Frontal cortex (tissue), 3 donors: ENCODE measurements at regions not wholly inside any gene's neighbourhood (a gene's known extent, or its start where the extent isn't known, plus 50 kb on each side); places are given as distances from the start of the nearest gene placed in this dataset.
"Not testable (repeated sequence)": the region's sequence is repeated elsewhere in the genome, so short reads cannot be mapped to it uniquely, and the experiment has no call there.

Experiments
- DNase-seq, 2 donors: peaks; one replicate each; pipeline ENCODE4 v3.0.0; 2012; ENCODE audit warnings: low spot score in 2 of 2
- FAIRE-seq: peaks from 2 replicates; lab custom pipeline; 2012; peaks lifted over from hg19 to GRCh38; lab: Jason Lieb, UNC
- donor health status: control.
- donor health status: control.
- donor health status: control.

DNA sequence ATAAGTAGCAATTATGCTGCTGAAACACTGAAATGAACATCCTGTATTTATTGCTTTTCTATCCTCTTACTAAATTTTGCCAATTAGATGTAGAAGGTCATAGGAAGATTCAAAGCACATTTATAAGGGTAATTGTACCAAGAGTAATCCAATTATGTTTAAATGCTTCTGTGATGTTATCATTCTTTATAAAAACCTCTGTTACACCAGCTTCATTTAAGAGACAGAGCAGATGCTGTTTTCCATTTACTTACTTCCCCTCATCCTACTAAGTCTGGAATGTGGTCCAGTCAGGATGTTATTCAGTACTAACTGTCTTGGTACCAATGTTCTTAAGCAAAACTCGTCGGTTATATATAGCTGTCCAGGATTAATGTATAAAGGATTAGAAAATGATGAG lies 539.6 kb downstream of the PDHA2 start:
- FAIRE-seq (no peak), DNase-seq (no peak)

DNA sequence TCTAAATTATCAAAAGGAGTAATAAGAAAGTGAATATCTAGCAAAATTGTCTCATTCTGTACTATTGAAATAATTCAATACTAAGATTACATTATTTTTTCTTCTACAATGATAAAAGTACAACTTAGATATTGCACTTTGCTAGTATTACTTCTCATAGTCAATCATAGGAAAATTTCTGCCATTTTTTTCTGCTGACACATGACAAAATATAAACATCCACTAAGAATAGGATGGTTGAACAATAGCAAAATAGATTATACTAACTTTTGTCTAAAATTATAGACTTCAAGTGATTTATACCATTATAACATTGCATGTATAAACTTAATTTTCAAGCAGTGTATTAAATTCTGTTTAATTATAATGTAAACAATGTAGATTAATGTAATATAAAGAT lies 540.2 kb downstream of the PDHA2 start:
- no peak for FAIRE-seq
- DNase-seq: no peak

DNA sequence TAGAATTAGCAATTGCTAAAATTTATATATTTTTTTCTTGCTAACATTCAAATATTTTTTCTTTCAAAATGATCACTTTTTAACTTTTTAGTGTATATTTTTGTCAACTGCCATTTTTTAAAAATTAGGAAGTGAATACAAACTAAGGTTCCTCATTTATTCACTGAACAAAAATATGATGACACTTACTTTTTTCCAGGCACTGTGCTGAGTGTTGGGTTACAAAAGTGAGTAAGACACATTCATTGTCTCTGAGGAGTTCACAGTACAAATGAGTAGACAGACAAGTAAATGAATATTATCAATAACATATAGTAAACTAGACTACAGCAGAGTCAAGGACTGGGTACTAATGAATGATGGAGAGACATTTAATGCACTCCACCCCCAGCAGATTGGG lies 543.5 kb downstream of the PDHA2 start:
- FAIRE-seq (no peak), DNase-seq (no peak)

DNA sequence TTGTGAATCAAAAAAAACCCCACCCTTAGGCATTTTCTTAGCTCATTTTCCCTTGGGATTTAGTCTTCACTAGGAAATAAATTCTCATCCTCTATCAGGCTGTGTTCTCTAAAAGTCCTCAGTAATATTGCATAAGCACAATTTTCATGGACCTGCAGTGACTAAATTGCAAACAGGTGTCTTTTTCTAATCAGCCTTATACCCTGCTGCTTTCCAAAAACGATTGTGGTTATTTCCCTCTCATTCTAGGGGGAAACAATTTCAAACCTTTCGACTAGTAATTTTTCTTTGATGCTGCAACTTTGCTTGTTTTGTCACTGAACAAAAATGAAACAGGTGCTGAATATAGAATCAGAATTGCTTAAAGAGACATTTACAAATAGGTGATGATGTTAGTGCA lies 549.9 kb downstream of the PDHA2 start:
- DNase-seq: no peak
- no peak for FAIRE-seq

DNA sequence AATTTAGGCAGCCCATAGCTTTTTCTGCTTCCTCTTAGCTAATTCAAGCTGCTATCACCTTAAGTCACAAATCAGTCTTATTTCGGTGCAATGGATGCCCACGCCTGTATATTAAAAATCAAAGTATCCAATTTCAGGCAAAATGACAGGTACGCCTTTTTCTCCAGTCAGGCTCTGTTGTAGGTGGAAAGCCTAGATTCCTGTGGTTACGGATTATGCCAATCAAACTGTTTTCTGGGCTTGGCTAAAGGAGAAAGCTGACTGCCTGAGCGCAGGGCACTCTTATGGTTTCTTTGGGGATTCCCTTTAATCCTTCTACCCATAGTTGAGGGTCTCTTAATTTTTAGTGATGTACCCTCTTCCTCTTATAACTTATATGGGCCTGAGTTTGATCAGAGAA lies 550.5 kb downstream of the PDHA2 start:
- FAIRE-seq (no peak), DNase-seq (no peak)

DNA sequence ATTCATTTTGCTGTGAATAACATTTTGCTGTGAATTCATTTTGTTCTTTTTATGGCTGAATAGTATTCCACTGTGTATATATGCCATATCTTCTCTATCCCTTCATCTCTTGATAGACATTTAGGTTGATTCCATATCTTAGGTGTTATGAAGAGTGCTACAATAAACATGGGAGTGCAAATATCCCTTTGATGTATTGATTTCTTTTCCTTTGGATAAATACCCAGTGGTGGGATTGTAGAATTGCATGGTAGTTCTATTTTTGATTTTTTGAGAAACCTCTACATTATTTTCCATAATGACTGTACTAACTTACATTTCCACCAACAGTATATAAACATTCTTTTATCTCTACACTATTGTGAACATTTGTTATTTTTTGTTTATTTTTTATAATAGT lies 555.9 kb downstream of the PDHA2 start:
- DNase-seq (no peak), FAIRE-seq (no peak)

DNA sequence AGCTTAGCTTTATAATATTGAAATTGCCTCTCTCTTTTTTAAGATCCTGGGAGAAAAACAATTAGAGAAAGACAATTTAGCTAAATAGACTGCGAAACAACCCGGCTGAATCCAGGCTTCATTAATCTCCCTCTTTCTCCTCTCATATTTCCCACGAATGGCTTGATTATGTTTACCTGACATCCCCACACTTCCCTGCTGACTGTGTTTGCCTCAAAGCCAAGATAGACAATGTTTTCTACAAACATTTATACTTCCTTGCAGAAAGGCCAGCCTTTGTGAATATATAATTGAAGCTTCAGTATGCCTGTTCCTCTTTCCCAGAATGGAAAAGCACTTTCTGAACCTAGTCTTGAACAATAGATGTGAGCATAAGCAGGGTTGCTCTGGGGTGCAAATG lies 566.8 kb downstream of the PDHA2 start:
- FAIRE-seq (no peak), DNase-seq (no peak)

DNA sequence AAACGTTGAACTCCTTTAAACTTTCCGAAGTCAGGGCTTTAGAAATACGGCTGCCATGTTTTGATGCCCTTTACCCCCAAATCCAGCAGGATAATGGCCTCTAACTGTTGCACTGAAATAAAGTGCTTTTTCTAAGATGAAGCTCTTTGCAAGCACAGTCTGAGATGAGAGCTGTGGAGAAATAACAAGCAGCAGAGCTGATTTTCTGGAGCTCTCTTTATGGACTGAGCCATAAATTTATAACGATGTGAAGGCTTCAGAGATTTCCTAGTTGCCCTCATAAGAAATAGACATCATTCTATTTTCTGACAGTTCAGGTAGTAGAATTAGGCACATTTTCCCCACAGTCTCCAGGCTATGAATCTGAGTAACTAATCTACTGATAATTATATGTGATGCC lies 567.3 kb downstream of the PDHA2 start:
- FAIRE-seq (no peak), DNase-seq (no peak)

DNA sequence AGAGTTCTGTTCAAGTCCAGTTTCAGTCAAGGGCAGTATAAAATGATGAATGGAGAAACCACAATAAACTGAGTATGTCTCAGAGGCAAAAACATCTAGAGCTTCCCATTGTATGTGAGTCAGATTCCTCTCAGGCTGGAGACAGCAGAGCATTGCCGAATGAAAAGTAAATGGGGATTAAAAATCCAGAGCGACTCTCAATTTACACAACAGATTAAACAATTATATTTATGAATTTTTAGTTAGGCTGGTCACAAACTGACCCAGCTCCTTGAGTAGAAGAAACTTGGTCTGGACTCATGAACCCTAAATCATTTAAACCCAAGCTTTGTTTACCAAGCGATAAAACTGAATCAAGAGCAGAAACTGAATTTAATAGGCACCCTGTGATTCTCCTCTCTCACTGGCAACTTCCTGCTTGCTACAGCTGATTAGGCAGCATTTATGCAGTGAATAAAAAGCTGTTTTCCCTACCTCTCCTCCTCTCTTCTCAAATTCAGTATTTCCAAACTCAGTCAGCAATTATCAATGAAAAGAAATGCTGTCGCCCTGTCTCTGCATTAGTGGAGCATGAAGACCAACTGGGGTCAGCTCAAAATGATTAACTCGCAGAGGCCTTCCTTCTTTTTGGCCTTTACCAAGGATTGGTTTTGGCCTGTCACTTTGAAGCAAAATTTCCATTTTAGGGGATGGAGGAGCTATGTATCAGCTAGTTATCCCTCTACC lies 568.0 kb downstream of the PDHA2 start:
- DNase-seq: no peak

DNA sequence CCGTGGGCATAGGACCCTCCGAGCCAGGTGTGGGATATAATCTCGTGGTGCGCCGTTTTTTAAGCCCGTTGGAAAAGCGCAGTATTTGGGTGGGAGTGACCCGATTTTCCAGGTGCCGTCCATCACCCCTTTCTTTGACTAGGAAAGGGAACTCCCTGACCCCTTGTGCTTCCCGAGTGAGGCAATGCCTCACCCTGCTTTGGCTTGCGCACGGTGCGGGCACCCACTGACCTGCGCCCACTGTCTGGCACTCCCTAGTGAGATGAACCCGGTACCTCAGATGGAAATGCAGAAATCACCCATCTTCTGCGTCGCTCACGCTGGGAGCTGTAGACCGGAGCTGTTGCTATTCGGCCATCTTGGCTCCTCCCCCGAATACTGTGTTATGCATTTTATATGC lies 575.0 kb downstream of the PDHA2 start:
- not testable (repeated sequence) for FAIRE-seq, DNase-seq

More for the DNA sequence above, 568.0 kb downstream of the PDHA2 start:
- FAIRE-seq: no peak

DNA sequence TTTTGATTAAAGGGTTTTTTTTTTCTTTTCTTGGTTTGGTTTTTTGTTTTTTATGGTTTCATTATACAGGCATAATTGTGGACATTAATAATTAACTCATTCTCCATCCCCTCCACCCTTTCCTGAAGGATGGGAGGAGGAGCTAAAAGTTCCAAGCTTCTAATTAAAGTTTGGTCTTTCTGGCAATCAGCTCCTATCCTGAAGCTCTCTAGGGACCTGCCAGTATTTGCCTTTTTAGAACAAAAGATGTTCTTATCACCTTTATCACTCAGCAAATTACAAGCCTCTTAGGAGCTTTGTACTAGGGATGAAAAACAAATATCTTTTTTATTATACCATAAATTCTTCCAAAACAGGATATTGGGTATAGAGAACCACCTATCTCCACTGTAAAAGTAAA lies 589.8 kb downstream of the PDHA2 start:
- no peak for DNase-seq
- FAIRE-seq: no peak

DNA sequence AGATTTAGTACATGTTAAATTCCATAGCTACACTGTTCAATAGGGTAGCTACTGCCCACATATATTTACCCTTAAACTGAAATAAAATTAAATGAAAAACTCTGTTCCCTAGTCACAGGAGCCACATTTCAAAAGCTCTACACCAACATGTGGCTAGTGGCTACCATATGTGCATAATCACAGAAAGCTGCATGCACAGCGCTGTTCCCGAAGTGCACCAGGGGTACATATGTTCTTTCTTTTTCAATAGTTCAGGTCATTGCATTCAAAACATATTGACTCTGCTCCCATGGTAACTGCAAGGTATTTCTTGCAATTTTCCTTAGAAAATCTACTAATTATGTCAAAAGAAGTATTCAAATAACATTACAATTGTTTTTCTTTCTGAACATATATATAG lies 591.2 kb downstream of the PDHA2 start:
- FAIRE-seq (no peak), DNase-seq (no peak)

DNA sequence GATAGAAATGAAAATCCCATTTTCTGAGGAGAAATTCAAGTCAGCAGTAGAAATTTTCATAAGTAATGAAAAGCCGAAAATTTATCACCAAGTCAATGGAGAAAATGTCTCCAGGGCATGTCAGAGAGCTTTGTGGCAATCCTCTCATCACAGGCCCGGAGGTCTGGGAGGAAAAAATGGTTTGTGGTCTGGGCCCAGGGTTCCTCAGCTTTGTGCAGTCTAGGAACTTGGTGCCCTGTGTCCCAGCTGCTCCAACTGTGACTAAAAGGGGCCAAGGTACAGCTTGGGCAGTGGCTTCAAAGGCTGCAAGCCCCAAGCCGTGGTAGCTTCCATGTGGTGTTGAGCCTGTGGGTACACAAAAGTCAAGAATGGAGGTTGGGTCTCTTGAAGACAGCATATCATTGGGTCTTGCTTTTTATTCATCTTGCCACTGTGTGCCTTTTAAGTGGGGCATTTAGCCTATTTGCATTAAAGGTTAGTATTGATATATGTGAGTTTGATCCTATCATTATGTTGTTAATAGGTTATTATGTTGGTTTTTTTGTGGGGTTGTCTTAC lies 608.5 kb downstream of the PDHA2 start:
- DNase-seq: no peak
- no peak for FAIRE-seq

DNA sequence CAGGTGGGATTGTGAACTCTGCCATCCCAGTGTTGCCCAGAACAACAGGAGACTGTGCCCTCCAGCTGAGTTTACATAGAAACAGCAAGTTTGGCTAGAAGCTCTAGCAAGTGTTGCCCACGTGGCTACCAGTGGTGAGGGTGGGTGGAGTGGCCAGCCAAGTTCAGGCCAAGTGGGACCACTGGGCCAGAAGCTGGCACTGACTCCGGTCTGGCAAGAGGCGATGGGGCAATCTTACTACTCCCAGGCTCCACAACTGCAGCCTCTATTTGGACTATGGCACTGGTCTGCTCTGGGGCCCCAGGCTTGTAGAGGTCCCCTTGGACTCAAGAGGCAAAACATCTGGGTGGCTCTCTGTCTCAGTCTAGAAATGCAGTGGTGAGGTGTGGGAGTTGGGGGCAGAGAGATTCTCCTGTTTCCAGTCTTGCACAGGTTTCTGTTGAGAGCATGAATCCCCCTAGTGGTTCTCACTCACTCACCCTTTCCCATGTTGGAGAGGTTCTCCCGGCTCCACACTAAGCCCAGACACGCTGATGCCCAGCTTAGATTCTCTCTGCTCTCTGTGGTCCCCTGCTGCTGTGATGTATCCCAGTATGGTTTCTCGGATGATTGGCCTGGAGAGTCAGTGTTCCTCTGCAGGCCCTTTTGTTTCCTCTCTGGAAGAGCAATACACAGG lies 615.3 kb downstream of the PDHA2 start:
- FAIRE-seq (no peak), DNase-seq (no peak)

DNA sequence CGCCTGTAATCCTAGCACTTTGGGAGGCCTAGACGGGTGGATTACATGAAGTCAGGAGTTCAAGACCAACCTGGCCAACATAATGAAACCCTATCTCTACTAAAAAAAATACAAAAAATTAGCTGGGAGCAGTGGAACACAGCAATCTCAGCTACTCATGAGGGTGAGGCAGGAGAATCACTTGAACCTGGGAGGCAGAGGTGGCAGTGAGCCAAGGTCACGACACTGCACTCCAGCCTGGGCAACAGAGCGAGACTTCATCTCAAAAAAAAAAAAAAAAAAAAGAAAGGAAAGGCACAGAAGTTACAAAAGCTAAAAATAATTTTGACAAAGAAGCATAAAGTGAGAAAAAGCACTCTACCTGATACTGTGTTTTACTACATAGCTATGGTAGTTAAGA lies 618.1 kb downstream of the PDHA2 start:
- DNase-seq, FAIRE-seq: not testable (repeated sequence)

DNA sequence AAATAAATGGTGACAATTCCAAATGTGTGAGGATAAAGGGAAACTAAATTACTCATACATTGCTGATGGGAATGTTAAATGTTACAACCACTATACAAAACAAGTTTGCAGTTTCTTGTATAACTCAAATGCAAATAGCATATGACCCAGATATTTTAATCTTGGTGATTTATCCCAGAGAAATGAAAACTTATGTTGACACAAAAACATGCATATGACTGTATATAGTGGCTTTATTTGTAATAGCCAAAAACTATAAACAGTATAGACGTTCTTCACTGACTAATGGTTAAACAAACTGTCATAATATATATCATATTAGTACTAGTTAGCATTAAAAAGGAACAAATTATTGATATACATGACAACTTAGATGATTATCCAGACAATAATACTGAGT lies 619.2 kb downstream of the PDHA2 start:
- peak; percentile 6 for FAIRE-seq
- no peak for DNase-seq

DNA sequence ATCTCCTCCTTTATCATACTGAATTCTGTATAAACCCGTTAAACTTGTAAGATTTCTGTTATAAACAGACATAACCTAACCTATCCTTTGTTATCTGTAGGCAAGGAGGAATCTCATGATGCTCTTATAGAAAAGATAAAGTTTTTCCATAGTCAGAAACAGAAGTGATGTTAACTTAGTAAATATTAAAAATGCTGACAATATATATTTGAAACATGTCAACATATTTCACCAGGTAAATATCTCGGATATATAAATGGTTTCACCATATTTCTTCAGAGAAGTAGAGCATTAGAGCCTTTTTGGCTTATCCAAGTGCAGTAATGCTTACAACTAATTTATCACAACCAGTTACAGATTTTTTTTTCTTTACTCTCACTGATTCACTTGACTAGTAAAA lies 625.9 kb downstream of the PDHA2 start:
- FAIRE-seq: no peak
- no peak for DNase-seq

DNA sequence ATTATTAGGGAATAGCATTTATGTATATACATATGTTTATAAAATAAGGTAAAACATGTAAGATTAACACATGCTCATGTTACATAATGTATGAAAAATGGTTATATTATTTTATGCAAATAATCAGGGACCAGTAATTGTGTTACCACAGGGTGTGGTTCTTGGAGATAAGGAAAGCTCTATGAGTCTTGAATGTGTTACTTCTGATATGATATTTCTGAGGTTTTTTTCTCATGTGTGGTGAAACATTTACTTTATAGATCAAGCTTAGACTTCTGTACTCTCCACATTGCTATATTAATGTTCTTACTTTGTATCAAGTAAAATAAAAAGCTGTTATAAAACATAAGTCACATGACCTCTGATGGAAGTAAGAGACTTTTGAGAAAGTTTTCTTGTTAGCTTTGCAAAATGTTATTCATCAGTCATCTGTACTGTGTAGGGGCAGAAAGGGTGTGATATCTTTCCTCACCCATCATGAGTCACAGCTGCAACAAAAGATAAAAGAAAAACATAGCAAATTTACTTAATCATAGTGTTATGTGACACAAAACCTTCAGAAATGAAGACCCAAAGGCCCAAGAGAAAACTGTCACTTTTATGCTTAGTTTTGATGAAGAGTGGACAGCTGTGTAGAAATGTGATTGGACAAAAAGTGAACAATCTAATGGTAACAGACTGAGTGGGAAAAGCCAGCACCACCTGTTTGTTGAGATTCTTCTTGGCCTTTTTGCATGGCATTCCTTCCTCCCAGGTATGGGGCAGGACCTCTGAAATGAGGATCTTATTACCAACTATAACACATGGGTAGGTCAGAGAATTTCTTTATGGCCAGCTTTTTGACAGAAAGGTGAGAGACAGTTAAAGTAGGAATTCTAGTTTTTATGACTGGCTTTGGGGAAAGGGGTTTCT lies 632.3 kb downstream of the PDHA2 start:
- no peak for FAIRE-seq
- DNase-seq: no peak

DNA sequence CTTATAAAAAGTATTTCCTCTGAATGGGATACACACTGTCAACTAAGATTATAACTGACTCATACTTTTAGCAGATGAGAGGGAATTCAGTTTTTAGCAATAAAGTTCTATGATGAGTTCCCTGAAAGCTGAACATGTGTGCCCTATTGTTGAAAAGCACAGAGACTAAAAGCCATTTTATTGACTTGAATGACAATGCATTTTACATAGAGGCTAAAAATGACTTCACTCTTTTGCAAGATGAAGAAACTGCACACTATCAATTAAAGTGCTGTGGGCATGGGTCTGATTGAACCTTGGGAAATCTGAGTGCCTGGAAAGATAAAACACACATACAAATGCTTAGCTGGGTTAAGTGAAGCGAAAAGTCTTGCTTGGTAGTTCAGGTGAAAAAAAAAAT lies 633.4 kb downstream of the PDHA2 start:
- DNase-seq: no peak
- FAIRE-seq: no peak

DNA sequence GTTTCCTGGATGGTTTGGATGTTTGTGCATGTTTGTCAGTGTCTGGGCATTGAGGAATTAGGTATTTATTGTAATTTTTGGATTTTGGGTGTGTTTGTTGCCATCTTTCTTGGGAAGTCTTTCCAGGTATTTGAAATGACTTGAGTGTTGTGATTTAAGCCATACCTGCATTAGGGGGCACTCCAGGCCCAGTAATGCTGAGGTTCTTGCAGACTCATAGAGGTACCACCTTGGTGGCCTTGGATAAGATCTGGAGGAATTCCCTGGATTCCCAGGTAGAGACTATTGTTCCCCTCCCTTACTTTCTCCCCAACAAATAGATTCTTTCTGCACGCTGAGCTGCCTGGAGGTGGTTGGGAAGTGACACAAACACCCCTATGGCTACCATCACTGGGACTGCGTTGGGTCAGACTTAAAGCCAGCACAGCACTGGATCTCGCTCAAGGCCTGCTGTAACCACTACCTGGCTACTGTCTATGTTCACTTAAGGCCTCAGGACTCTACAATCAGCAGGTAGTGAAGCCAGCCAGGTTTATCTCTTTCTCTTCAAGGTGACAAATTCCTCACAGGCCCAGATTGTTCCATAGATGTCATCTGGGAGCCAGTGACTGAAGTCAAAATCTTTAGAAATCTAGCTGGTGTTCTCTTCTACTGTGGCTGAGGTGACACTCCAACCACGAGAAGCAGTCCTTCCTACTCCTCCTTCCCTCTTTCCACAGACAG lies 643.6 kb downstream of the PDHA2 start:
- DNase-seq (no peak), FAIRE-seq (no peak)
